NCI-H1436 treated with DMSO at 0.1 percent for 48 hours (cell line): ENCODE measurements at regions not wholly inside any gene's neighbourhood (a gene's known extent, or its start where the extent isn't known, plus 50 kb on each side); places are given as distances from the start of the nearest gene placed in this dataset.

ENCODE experiments used
- DNase-seq: peaks from one replicate; lab custom pipeline; 2025; lab: John Stamatoyannopoulos, UW

DNA sequence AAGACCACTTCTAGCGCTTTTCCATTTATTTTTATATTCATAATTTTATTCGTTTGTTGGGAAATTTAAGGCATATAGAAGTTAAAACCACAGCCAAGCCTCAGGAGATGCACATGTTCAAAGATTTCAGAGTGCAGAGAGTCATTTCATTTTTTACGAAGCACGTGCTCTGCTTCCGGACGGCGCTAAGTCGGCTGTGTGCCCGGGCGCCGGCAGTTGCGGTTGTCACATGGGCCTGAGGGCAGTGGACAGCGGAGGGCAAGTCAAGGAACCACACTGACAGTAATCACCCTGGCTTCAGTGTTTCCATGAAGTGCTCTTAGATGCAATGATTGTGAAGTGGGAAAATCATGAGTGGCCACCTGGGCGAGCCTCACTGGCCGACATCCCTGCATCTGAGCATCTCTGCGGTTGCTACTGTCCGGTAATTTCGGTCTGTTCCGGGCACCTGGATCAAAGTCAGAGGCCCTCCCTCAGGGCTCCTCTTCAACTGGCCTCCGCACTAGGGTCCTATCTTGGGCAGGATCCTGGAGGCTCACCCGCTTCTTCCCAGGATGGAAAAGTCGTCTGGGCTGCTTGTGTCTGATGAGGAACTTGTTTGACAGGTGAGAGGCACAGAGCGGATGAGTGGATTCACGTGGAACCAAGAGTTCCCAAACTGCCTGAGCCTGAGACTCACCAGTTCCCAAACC is 90.8 kb downstream of the DACT2 start:
- no peak for DNase-seq

DNA sequence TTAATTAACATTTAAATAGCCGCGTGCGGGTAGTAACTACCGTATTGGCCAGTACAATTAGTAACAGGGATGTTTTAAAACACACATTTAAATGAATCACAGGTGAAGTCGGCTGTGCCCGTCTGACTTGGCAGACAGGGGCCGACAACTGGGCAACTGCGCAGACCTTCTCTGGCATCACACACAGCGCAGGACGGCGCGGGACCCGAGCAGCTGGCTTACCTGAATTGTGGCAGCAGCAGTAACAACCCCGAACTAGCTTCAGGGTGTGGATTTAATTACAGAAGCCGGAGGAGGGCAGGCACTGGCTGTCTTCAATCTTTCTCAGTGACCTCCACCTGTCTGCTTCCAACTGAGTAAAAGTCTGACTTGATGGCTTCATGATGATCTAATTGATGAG is 91.7 kb downstream of the DACT2 start:
- DNase-seq = no peak

DNA sequence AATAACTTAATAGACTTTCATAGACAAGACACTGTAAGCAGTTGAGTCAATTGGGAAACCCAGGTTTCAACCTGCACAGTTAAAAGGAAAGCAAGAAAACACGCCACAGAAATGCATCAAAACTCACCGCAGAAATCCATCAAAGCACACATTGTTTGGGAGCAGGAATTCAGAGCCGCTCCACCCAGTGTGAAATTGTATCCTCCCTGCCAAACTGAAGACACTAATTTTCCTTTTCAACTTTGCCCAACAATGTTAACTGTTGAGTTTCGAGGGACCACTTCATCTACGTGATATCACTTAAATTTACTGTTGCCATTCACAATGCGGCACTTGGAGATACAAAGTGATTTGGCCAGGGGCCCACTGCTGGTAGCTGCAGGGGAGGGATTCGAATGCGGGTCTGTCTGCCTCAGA is 92.7 kb downstream of the DACT2 start:
- DNase-seq = no peak

DNA sequence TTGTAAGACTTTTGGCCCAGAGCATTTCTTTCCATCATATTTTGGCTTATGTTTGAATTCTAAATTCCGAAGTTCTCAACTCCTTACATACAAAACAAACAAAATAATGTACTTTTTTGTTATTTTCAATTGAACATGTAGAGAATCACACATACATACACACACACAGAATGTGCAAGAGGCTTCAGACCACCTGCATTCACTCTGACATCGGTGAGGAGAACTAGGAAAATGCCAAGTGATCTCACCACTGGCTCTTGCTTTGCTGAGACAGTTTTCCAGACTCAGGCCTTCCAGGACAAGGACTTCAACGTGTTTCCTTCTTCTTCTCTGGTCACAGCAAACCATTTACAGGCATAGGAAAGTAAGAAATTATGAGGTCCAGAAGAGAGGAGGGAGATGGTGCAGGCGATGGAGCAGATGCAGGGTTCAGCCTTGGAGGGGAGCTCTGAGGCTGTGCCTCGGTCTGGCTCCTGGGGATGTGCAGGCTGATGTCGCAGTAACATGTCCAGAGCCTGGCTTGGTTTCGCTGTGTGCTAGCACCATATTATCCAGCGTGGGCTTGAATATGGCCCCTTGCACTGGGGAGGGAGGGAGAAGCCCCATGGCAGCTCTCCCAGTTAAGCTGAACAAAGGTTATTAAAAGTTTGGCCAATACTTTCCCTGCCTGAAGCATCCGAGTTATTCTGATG is 93.4 kb downstream of the DACT2 start:
- DNase-seq = no peak

DNA sequence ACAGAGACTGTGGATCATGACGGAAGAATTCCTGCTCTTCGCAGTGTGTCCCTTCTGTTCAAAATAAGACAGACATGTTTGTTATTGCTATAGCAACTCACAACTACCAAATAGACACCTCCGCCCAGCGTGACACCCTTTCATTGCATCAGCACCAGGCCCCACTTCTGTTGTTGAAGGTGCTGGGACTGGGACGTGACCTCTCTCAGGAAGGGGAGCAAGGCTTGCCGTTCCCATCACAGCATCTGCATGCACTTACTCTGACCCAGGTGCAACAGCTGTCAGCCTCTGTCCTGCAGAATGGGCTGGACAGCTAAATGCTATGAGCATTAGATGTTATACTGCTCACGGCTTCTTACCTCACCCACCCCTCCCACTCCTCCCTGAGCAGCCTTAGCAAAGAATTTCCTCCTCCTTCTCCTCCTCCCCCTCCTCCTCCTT is 94.1 kb downstream of the DACT2 start:
- no peak for DNase-seq

DNA sequence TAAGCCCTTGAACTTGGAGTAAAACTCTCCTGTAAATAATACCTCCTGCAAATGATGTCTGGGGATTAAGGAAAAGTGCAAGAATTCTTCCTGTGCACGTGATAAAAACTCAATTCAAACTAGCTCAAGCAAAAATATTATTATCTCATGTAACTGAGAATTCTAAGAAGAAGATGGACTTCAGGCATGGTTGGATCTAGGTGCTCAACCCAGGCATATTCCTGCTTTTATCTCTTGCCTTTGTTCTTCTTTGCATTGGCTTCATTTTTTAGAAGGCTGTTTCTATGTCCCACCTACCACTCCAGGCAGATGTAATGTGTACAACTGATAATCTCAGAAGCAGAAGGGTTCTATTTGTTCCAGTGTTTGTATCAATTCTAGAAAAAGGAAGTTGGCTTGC is 95.8 kb downstream of the DACT2 start:
- no peak for DNase-seq

DNA sequence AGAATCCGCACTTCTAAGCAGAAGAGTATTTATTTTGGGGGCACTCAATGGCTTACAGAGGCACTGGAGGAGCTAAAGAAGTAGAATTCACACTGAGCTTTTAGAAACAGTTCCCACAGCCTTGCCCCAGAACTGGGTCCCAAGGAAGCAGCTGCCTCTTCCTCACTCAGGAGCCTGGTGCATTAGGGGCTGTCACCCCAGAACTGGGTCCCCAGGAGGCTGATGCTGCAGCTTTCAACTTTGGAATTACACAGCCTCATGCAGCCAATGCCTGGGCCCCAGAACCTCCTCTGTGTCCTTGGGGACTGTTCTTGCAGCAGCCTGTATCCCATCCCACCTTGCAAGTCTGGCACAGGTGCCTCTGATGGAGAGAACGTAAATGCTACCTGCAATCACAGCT is 96.4 kb downstream of the DACT2 start:
- DNase-seq = no peak

DNA sequence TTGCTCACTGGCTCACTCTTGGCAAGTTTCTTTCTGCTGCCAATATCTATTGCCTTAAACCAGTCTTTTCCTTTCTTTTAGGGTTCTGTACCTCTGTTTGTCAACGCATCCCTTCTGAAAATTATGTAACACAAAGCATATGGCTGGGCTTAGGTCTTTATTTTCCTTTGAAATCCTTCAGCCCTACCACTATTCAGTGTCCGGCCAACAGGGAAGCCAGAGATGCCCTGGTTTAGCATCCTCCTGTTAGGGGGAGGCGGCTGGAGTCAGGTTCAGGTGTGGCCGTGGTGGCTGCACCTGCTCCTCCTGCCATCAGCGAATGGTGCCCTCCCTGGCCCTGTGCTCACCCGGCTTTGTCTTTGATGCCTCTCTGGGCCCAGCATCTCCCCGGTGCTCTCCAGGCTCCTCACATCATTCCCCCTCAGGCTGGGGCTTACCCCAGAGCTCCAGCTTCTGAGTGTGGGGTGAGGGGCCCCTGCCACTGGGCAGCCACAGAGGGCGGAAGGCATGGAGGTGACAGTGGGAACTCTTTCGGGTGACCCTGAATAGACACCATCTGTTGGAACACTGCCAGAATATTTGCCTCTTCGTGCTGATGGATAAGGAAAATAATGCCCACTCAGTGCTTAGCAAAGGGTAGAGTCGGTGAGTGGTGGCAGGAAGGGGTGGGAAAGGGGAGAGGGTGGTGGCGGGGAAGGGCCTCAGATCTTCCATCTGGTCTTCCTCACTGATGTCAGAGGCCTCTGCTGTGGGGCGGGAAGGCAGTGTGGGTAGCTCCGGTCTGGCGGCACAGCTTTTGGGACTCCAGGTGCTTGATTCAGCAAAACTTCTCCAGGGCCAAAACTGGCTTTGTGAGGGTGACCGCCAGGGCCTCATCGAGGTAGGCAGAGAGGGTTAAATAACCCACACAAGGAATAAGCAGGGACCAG is 97.2 kb downstream of the DACT2 start:
- no peak for DNase-seq

DNA sequence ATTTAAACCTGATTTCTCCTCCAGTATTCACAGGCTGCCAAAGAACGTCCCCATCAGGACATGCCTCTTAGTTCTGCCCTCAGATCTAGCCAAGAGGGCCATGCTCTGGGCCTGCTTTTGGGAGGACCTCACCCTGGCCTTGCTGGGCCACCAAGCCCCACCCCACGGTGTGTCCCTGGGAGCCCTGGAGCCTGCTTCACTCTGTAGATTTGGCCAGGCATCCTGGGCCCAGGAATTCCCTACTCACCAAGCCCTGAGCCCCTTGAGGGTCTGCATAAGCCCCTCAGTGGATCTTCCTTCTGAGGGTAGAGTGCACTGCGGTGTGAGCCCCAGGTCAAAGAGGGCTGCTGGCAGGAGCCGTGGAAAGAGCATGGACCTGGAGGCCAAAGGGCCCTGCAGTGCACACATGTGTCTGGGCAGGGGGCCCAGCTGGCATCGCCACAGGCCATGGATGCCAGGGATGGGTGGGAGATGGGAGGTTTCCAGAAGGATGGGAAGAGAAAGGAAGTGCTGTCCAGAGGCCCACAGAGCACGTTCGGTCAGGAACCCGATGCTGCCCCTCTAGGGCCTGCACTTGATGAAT is 98.0 kb downstream of the DACT2 start:
- no peak for DNase-seq

DNA sequence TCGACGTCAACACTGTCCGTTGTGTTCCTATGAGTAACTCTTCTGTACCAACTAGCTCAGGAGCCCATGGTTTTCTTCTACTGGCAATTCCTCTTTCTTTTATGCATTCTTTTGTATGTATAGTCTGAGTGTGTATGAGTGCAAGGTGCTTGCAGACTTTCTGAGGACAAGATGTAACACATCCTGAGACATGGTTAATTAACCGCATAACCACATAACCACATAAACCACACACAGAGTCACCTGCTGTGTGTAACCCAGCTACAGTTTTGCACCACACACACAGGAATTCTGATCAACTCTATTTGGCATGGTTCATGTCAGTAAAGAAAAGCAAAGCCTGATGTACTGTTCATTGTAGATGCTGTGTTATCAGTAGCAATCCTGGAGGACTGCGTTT is 98.6 kb downstream of the DACT2 start:
- no peak for DNase-seq

DNA sequence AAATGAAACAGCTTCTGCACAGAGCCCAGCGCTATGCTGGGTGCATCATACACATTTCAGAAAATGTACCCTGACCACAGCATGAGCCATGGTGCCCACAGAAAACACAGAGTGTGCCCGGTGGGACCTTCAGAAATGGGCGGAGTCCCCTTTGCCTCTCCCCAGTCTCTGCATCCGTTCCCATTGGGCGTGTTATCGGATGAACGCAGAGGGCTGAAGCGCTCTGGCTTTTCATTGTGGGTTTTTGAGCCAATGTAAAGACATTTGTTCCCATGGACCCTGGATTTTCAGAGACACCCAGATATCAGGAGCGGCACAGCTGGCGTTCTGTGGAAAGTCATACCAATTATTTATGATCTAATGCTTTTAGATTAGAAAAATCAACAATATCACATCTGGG is 99.8 kb downstream of the DACT2 start:
- no peak for DNase-seq

DNA sequence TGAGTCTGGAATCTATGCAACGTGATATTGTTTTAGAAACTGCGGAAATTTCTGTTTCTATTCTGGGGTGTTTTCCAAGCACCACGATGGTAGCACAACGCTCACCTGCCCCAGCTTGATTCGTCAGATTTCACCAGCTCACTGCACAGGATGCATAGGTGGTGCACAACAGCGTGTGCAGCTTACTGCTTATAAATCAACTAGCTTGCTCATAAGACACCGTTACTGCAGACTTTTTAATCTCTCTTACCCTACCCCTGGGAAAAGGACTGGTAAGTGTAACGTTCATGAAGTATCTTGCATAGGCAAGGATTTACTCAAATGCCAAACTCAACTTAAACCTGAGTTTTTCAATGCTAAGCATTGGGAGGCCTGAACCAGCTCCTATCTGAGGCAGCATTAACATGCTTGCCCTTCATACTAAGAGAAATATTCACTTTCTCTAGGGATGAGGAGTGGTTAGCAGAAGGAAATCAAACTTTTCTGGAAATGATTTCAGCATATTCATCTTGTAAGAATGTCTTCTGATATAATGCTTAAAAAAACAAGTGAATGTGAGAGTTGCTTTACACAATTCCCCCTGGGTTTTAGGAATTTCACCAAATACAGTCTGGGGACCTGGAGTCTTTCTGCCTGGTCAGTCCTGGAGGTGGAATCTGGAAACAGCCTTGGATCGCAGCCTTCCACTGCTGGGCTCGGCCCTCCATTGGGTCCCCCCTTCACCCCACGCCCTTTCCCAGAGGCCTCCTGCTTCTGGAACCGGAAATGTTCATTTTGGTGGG is 100.6 kb downstream of the DACT2 start:
- DNase-seq = no peak

DNA sequence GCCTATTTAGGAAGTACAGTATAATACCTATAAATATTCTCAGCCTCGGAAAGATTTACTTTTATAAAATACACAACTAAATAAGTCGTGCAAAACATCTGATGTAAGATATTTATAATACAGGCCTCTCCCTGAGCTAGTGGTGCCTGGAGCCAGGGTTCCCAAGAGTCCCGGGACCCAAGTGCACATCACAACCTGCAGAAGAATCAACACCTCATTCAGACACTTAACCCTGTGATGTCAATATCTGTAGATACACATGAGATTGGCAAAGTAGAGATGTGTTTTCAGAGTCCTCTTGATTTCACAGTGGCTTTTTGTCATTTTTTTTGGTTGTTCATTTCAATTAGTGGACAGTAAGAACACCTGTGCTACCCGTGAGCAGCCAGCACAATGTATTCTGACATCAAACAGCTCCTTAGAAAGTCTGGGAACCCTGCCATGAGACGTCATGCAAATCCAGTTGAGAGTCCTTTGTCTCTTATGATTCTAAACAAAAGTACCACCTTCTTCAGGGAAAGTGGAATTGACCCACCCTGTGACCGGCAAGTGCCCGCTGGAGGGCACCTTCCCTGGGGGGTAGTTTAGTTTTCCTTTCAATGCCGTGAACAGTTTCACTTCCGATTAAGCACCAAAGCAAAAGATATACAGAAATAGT is 101.6 kb downstream of the DACT2 start:
- DNase-seq = no peak

DNA sequence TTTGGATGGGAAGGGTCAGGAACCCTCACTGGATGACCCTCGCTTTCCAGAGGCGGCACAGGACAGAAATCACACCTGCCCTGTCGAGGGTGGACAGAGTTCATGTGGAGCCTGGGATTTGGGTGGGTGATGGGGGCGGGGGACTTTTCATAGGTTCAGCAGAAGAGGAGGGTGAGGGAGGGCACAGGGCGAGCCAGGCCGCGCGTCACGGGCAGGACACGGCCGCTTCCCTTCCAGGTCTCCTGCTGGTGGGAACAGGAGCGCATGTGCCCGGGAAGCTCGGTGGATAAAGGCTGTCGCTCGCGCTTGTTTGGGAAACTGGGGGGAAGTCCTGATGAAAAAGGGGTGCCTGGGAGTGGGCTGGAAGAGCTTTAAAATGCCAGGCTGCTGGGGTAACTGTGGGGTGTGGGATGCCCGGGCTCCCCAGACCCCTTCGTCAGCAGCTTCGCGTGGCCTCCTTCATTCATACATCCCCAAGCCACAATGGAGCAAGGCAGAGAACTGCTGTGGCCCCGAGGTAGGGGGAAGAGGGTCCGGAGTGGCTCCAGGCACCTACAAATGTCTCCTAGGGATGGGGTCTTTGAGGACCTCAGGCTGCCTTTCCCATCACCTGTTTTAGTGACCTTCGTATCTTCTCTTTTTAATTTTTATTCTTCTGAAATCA is 102.2 kb downstream of the DACT2 start:
- DNase-seq = no peak

DNA sequence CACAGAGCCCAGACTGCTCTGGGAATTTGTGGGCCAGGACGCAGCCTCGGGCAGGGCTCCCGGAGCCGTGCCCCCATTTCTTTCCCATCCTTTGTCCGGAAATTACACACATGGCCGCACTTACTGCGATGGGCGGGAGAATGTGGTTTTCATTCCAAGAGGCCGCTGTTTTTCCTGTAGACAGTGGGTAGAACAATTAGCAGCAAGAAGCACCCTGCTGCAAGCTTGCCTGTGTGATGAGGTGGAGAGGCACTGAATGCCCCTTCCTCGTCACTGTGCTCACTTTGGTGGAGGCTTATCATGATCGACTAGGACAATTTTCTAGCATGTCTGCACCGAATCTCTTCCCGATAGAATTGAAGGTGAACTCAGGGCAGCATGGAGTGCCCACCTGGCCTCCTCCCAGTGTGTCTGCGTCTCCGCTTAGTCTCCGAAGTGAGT is 102.8 kb downstream of the DACT2 start:
- DNase-seq = no peak

DNA sequence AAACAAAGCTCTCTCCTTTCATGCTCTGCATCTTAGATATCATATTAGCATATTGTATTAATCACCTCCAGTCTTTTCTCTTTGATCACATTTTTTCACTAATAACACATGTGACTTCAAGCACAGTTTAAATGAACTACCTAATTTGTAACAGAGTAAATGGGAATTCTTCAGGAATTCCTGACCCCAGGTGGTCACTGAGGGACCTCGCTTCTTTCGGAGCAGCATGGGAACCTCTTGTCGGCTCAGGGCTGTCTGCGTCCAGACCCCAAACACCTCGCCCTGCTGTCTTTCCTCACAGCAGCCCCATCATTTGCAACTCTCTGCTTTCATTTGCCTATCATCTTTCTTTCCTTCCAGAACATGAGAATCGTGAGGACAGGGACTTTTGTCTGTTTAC is 103.5 kb downstream of the DACT2 start:
- no peak for DNase-seq

DNA sequence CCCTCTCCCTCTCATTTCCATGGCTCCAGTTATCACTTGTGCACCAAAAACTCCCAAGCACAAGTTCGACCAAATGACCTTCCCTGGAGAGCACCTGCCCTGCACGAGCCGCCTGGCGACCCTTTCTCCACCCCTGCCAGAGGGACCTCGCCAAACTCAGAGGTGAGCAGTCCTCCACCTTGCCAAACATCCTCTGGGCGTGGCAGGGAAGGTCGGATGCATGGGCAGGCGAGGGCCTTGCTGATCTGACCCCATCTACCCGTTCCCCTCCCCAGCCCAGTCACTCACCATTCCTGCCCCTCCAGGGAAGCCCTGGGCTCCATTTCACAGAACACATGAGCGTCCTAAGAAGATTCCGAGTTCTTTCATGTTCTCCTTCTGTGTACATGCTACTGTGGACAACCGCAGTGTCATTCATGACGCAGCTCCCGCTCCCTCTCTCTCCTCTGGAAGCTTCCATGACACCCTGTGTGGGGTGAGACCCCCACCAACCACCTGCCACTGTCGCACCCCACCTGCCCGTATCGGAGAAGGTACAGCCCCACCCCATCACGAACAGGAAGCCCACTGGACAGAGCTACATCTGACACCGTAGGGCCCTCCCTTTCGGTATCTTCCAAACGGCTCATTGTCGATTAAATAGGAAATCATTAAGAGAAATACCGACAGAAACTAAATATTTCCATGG is 104.3 kb downstream of the DACT2 start:
- no peak for DNase-seq

DNA sequence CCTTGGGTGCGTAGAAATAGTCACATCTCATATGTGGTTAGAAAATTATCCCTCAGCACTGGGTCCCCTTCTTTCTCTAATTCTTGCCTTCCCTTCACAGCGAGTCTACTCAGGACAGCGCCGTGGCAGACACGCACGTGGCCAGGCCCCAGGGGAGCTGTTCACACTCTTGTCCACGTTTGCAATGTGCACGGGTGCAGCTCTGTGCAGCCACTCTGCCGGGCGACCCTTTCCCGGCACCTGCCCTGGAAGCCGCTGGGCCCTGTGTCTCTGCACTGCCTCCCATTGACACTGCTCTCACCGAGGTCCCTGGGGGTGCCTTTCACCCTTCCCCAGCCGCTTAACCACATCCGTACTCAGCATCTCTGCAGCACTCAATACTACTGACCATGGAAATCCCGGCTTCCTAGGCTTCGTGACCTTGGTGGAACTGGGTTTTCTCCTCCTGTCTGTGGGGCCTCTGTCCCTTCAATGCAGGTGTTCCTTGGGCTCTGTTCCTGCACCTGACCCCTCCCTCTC is 104.9 kb downstream of the DACT2 start:
- no peak for DNase-seq

DNA sequence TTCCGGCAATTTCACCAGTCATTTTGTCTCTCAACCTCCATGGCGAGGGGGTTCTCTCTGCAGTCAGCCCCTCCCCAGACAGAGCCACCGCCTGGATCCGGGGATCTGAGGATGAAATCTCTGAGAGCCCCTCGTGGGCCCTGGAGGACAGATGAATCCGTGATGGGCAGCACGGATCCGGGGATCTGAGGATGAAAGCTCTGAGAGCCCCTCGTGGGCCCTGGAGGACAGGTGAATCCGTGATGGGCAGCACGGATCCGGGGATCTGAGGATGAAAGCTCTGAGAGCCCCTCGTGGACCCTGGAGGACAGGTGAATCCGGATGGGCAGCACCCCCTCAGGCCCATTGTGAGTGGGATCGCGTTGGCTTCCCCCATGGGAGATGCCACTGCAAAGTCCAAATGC is 106.5 kb downstream of the DACT2 start:
- DNase-seq = no peak

DNA sequence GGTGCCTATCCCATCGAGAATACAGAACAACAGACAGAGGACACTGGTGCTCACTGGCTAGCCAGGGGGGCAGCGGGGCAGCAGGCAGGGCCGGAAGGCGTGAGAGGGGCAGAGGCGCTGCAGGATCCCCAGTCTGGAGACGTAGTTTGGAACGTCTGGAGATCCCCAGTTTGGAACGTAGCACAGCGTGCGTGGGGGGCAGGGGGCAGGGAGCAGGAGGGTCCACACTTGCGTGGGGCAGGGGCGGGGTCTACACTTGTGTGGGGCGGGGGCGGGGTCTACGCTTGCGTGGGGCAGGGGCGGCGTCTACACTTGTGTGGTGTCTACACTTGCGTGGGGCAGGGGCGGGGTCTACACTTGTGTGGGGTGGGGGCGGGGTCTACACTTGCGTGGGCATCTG is 107.2 kb downstream of the DACT2 start:
- no peak for DNase-seq
